ENCODE measurements at regions not wholly inside any gene's neighbourhood (a gene's known extent, or its start where the extent isn't known, plus 50 kb on each side); places are given as distances from the start of the nearest gene placed in this dataset.

- no peak for ATAC-seq
- Histone ChIP-seq H3K4me1 (ENCODE audit: low read depth) (no peaks in the 10 kb centered on the region), H3K4me3 (no peak overlapping the region), H3K9me3 (no peaks in the 10 kb centered on the region), H3K36me3 (ENCODE audit: low read depth) (no peaks in the 10 kb centered on the region)
- no peak for DNase-seq
- TF ChIP-seq CTCF (IDR thresholded peaks at IDR 0.05), result no peak
- intact Hi-C loops (cut with DNase I, micrococcal nuclease), result no loop called here
Observed at GRCh38 chr6:101079696-101080270, 198.7 kb upstream of the ASCC3 start.

GRCh38 chr6:101080597-101080996 lies 199.5 kb upstream of the ASCC3 start:
- no peaks in the 10 kb centered on the region for H3K4me1 ChIP-seq (ENCODE audit: low read depth)
- no peak overlapping the region for H3K4me3 ChIP-seq
- H3K36me3 ChIP-seq (ENCODE audit: low read depth), result no peaks in the 10 kb centered on the region
- intact Hi-C loops (cut with DNase I, micrococcal nuclease), result no loop called here
- H3K9me3 ChIP-seq, result no peaks in the 10 kb centered on the region
- ATAC-seq (no peak), DNase-seq (no peak)
- TF ChIP-seq CTCF (IDR thresholded peaks at IDR 0.05), result no peak

- no peak for TF ChIP-seq CTCF (IDR thresholded peaks at IDR 0.05)
- ATAC-seq (no peak), DNase-seq (no peak)
- intact Hi-C loops (cut with DNase I, micrococcal nuclease), result no loop called here
- no peaks in the 10 kb centered on the region for H3K9me3 ChIP-seq
- H3K36me3 ChIP-seq (ENCODE audit: low read depth), result no peaks in the 10 kb centered on the region
- H3K4me3 ChIP-seq, result no peak overlapping the region
- H3K4me1 ChIP-seq (ENCODE audit: low read depth), result no peaks in the 10 kb centered on the region
Observed at GRCh38 chr6:101083533-101084175, 202.5 kb upstream of the ASCC3 start.

GRCh38 chr6:101085327-101085726 lies 204.2 kb upstream of the ASCC3 start:
- Histone ChIP-seq H3K36me3 (ENCODE audit: low read depth) (no peaks in the 10 kb centered on the region), H3K9me3 (no peaks in the 10 kb centered on the region), H3K4me3 (no peak overlapping the region), H3K4me1 (ENCODE audit: low read depth) (no peaks in the 10 kb centered on the region)
- no peak for ATAC-seq
- no peak for TF ChIP-seq CTCF (IDR thresholded peaks at IDR 0.05)
- intact Hi-C loops (cut with DNase I, micrococcal nuclease), result no loop called here
- no peak for DNase-seq

GRCh38 chr6:101086473-101086872 lies 205.3 kb upstream of the ASCC3 start:
- H3K4me1 ChIP-seq (ENCODE audit: low read depth), result no peaks in the 10 kb centered on the region
- intact Hi-C loops (cut with DNase I, micrococcal nuclease), result no loop called here
- H3K4me3 ChIP-seq, result no peak overlapping the region
- no peak for TF ChIP-seq CTCF (IDR thresholded peaks at IDR 0.05)
- no peak for DNase-seq
- H3K9me3 ChIP-seq, result peaks cover 4% of the 10 kb centered on the region
- no peak for ATAC-seq
- no peaks in the 10 kb centered on the region for H3K36me3 ChIP-seq (ENCODE audit: low read depth)

Measured in mucosa of descending colon (tissue), 3 donors.